Tibial artery (tissue), 4 donors: ENCODE measurements at regions not wholly inside any gene's neighbourhood (a gene's known extent, or its start where the extent isn't known, plus 50 kb on each side); places are given as distances from the start of the nearest gene placed in this dataset.
"Not testable (repeated sequence)": the region's sequence is repeated elsewhere in the genome, so short reads cannot be mapped to it uniquely, and the experiment has no call there.

Experiments
- DNase-seq, 2 donors: peaks; one replicate each; pipeline ENCODE4 v3.0.0-alpha.2; 2019
- H3K27ac ChIP-seq, 2 donors: fragments of 200-600 bp; sonication (generic) in 1 of 2; 1 replicate in 1 of 2; 2 replicates in 1 of 2; pipeline ENCODE4 v1.5.1; 2018 to 2019; ENCODE audit warnings: mild to moderate bottlenecking in 1 of 2
- H3K27me3 ChIP-seq, 2 donors: fragments of 200-600 bp; sonication (generic) in 1 of 2; one replicate each; pipeline versions ENCODE4 v1.5.1 to v1.6.0; 2016 to 2019
- H3K36me3 ChIP-seq, 3 donors: fragments of 200-600 bp; sonication (generic) in 2 of 3; one replicate each; pipeline ENCODE4 v1.5.1; 2016 to 2019; ENCODE audit warnings: mild to moderate bottlenecking in 2 of 3
- H3K4me1 ChIP-seq, 4 donors: fragments of 200-600 bp; sonication (generic) in 2 of 4; 1 replicate in 3 of 4; 2 replicates in 1 of 4; pipeline ENCODE4 v1.5.1; 2016 to 2019
- H3K4me3 ChIP-seq, 2 donors: fragments of 200-600 bp; sonication (generic) in 1 of 2; 1 replicate in 1 of 2; 2 replicates in 1 of 2; pipeline ENCODE4 v1.5.1; 2018 to 2019; ENCODE audit warnings: mild to moderate bottlenecking in 2 of 2
- H3K9me3 ChIP-seq, 3 donors: fragments of 200-600 bp; sonication (generic) in 1 of 3; one replicate each; pipeline ENCODE4 v1.5.1; 2016 to 2019
- CTCF ChIP-seq, 2 experiments: fragments of 200-600 bp in 1 of 2; fragments of 450-650 bp in 1 of 2; IDR thresholded peaks; one replicate each; pipeline ENCODE4 v1.5.1; 2017 to 2019; ENCODE audit warnings: antibody characterized with exemption in 2 of 2, mild to moderate bottlenecking in 1 of 2, moderate library complexity in 1 of 2
- intact Hi-C: fragments of 100-400 bp; cut with DNase I; formaldehyde crosslinking; loops from one replicate; pipeline ENCODE4 v1.15.0; 2023; ENCODE audit warnings: low total_unique reads

- DNase-seq, result no peak
- intact Hi-C loops, result no loop called here
- no peaks in the 10 kb centered on the region for H3K36me3 ChIP-seq
- H3K9me3 ChIP-seq, result no peaks in the 10 kb centered on the region
- no peak overlapping the region for H3K4me3 ChIP-seq
- TF ChIP-seq CTCF (IDR thresholded peaks at IDR 0.05), result no peak
- no peaks in the 10 kb centered on the region for H3K4me1 ChIP-seq
- no peak overlapping the region for H3K27ac ChIP-seq
- H3K27me3 ChIP-seq, result no peaks in the 10 kb centered on the region
Measured at GRCh38 chrX:148284056-148284455, 216.4 kb upstream of the AFF2 start.

GRCh38 chrX:148284821-148285220 lies 215.6 kb upstream of the AFF2 start:
- Histone ChIP-seq H3K27me3 (no peaks in the 10 kb centered on the region), H3K36me3 (no peaks in the 10 kb centered on the region), H3K4me3 (no peak overlapping the region), H3K4me1 (no peaks in the 10 kb centered on the region), H3K9me3 (no peaks in the 10 kb centered on the region), H3K27ac (no peak overlapping the region)
- intact Hi-C loops, result no loop called here
- no peak for DNase-seq
- TF ChIP-seq CTCF (IDR thresholded peaks at IDR 0.05), result no peak

DNA sequence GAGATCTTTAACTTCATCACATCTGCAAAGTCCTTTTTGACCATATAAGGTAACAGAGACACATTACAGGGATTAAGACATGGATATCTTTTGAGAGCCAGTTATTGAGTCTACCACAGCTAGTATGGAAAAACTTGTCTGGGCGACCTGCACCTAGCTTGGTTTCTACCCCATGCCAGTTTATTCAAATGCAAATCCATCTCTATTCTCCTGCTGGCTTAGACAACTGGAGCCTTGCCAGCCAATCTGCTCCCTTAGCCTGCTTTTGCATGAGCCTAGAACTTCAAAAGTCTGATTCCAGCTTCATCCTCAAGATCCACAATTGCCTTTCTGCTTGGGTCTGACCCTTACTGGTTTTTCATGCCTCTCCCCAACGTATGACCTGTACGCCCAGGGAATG lies 212.0 kb upstream of the AFF2 start:
- Histone ChIP-seq H3K27me3 (no peaks in the 10 kb centered on the region), H3K4me3 (no peak overlapping the region), H3K4me1 (no peaks in the 10 kb centered on the region), H3K9me3 (no peaks in the 10 kb centered on the region), H3K27ac (no peak overlapping the region), H3K36me3 (no peaks in the 10 kb centered on the region)
- no peak for TF ChIP-seq CTCF (IDR thresholded peaks at IDR 0.05)
- DNase-seq, result no peak
- intact Hi-C loops, result no loop called here

GRCh38 chrX:148290041-148290440 lies 210.4 kb upstream of the AFF2 start:
- no peaks in the 10 kb centered on the region for H3K4me1 ChIP-seq
- intact Hi-C loops, result no loop called here

DNA sequence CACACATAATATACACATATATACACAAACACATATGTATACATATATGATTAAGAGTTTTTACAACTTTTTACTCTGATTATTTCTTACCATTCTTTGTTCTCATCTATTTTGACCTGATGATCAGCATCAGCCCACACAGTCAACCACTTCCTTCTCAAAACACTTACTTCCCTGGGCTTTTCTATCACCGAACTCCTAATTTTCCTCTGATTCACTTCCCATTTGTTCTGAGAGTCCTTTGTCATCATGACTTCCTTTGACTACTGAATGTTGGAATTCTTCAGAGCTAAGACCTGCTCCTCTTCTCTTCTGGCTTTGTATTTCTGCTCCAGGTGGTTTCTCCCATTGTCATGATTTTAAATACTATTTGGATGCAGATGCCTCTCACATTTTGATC lies 209.5 kb upstream of the AFF2 start:
- DNase-seq, result no peak
- no peak for TF ChIP-seq CTCF (IDR thresholded peaks at IDR 0.05)
- intact Hi-C loops, result no loop called here

More at GRCh38 chrX:148290041-148290440, 210.4 kb upstream of the AFF2 start:
- H3K27me3 ChIP-seq, result no peaks in the 10 kb centered on the region
- no peak for TF ChIP-seq CTCF (IDR thresholded peaks at IDR 0.05)
- H3K27ac ChIP-seq, result no peak overlapping the region
- no peaks in the 10 kb centered on the region for H3K36me3 ChIP-seq
- H3K9me3 ChIP-seq, result no peaks in the 10 kb centered on the region
- H3K4me3 ChIP-seq, result no peak overlapping the region
- DNase-seq, result no peak

DNA sequence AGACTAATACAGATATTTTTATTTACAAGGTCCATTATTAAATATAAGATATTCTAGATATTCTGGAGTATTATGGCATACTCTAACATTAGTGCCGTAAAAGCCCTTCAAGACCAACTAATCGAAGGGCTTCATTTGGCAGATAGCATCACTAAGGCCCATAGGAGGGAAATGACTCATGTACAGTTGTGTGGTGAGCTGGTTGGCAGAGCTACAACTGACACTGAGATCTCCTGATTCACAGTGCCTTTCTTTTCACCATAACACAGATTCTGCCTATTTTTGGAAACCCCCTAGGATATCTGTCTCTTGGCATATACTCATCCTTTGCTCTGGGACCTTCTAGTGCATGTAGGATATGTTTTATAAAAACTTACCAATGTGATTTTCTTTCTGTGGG lies 201.7 kb upstream of the AFF2 start:
- Histone ChIP-seq H3K4me1 (no peaks in the 10 kb centered on the region), H3K36me3 (no peaks in the 10 kb centered on the region), H3K27me3 (no peaks in the 10 kb centered on the region), H3K4me3 (no peak overlapping the region), H3K27ac (no peak overlapping the region), H3K9me3 (peaks cover 0 to 6% (median 0%) of the 10 kb centered on the region in 3 donors)
- TF ChIP-seq CTCF (IDR thresholded peaks at IDR 0.05), result no peak
- intact Hi-C loops, result no loop called here
- DNase-seq, result no peak

More for the DNA sequence above, 209.5 kb upstream of the AFF2 start:
- Histone ChIP-seq H3K4me1 (no peaks in the 10 kb centered on the region), H3K36me3 (no peaks in the 10 kb centered on the region), H3K4me3 (no peak overlapping the region), H3K9me3 (no peaks in the 10 kb centered on the region), H3K27ac (no peak overlapping the region), H3K27me3 (no peaks in the 10 kb centered on the region)

DNA sequence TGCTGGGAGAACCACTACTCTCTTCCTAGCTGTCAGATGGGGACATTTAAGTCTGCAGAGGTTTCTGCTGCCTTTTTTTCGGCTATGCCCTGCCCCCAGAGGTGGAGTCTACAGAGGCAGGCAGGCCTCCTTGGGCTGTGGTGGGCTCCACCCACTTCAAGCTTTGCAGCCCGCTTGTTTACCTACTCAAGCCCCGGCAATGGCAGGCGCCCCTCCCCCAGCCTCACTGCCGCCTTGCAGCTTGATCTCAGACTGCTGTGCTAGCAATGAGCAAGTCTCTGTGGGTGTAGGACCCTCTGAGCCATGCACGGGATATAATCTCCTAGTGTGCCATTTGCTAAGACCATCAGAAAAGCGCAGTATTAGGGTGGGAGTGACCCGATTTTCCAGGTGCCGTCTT lies 195.2 kb upstream of the AFF2 start:
- H3K36me3 ChIP-seq, DNase-seq, intact Hi-C loops, H3K9me3 ChIP-seq, H3K27ac ChIP-seq, H3K4me1 ChIP-seq, H3K4me3 ChIP-seq, H3K27me3 ChIP-seq: not testable (repeated sequence)
